Fibroblast of lung (primary cell): ENCODE measurements at regions not wholly inside any gene's neighbourhood (a gene's known extent, or its start where the extent isn't known, plus 50 kb on each side); places are given as distances from the start of the nearest gene placed in this dataset.

Experiments used
- DNase-seq, 2 donors: peaks; one replicate each; pipeline versions ENCODE4 v3.0.0 to v3.0.0-alpha.2; 2010; ENCODE audit warnings: low read depth in 2 of 2
- H2AFZ ChIP-seq: 2 replicates; pipeline ENCODE4 v1.5.1; 2012; ENCODE audit warnings: low read length, control low read depth, inconsistent platforms
- H3K27ac ChIP-seq: 2 replicates; pipeline ENCODE4 v1.5.1; 2011; ENCODE audit warnings: low read length, control low read depth; ENCODE audit not compliant: insufficient read depth
- H3K27me3 ChIP-seq: 2 replicates; pipeline ENCODE4 v1.5.1; 2011; ENCODE audit warnings: mild to moderate bottlenecking, low read length; ENCODE audit not compliant: control insufficient read depth, insufficient read depth
- H3K36me3 ChIP-seq: 2 replicates; pipeline ENCODE4 v1.5.1; 2011; ENCODE audit warnings: low read length; ENCODE audit not compliant: control insufficient read depth, insufficient read depth
- H3K4me1 ChIP-seq: 2 replicates; pipeline ENCODE4 v1.5.1; 2011; ENCODE audit warnings: low read length; ENCODE audit not compliant: control insufficient read depth, insufficient read depth; ENCODE audit errors: extremely low read depth
- H3K4me2 ChIP-seq: 2 replicates; pipeline ENCODE4 v1.5.1; 2011; ENCODE audit warnings: low read length, control low read depth; ENCODE audit not compliant: insufficient read depth; ENCODE audit errors: extremely low read depth
- H3K4me3 ChIP-seq, 4 experiments: fragments of 200-600 bp in 1 of 4; sonication (generic) in 1 of 4; replicated peaks in 1 of 4; 2 replicates each; pipeline ENCODE4 v1.5.1; 2011 to 2016; ENCODE audit warnings: low read length in 4 of 4, low read depth in 3 of 4, mild to moderate bottlenecking in 3 of 4, control low read depth in 2 of 4, inconsistent platforms in 1 of 4, mixed read lengths in 1 of 4; ENCODE audit not compliant: insufficient read depth in 1 of 4; ENCODE audit errors: control extremely low read depth in 1 of 4
- H3K79me2 ChIP-seq: 2 replicates; pipeline ENCODE4 v1.5.1; 2012; ENCODE audit warnings: mild to moderate bottlenecking, low read length, inconsistent platforms; ENCODE audit not compliant: control insufficient read depth, insufficient read depth
- H3K9ac ChIP-seq: 2 replicates; pipeline ENCODE4 v1.5.1; 2011; ENCODE audit warnings: mild to moderate bottlenecking, low read length, control low read depth; ENCODE audit not compliant: insufficient read depth
- H3K9me3 ChIP-seq: 2 replicates; pipeline ENCODE4 v1.5.1; 2012; ENCODE audit warnings: low read depth, low read length; ENCODE audit not compliant: control insufficient read depth, insufficient read depth
- H4K20me1 ChIP-seq: 2 replicates; pipeline ENCODE4 v1.5.1; 2011; ENCODE audit warnings: low read length; ENCODE audit not compliant: control insufficient read depth, insufficient read depth; ENCODE audit errors: extremely low read depth
- EZH2 ChIP-seq: IDR thresholded peaks from 2 replicates; pipeline ENCODE4 v1.5.1; 2012; ENCODE audit warnings: low read length, control low read depth, mild to moderate bottlenecking; ENCODE audit errors: missing control alignments
- TF ChIP-seq, protein P1 (sequence below), 2 donors: IDR thresholded peaks in 1 of 2; conservative IDR thresholded peaks in 1 of 2; 1 replicate in 1 of 2; 2 replicates in 1 of 2; pipeline ENCODE4 v1.5.1; 2011 to 2012; ENCODE audit warnings: low read length in 2 of 2, control low read depth in 1 of 2, inconsistent platforms in 1 of 2, low read depth in 1 of 2, mild to moderate bottlenecking in 1 of 2

GRCh38 chr11:10979529-10979928, 121.7 kb upstream of the ZBED5 start:
- no peak for DNase-seq
- Histone ChIP-seq H3K9ac (no peak overlapping the region), H3K4me3 (no peak overlapping the region), H2AFZ (no peak overlapping the region), H3K36me3 (no peaks in the 10 kb centered on the region), H3K27me3 (no peaks in the 10 kb centered on the region), H3K4me2 (no peak overlapping the region), H3K79me2 (no peaks in the 10 kb centered on the region), H4K20me1 (no peaks in the 10 kb centered on the region), H3K27ac (no peak overlapping the region), H3K9me3 (no peaks in the 10 kb centered on the region), H3K4me1 (no peaks in the 10 kb centered on the region)
- TF ChIP-seq, protein P1, sequence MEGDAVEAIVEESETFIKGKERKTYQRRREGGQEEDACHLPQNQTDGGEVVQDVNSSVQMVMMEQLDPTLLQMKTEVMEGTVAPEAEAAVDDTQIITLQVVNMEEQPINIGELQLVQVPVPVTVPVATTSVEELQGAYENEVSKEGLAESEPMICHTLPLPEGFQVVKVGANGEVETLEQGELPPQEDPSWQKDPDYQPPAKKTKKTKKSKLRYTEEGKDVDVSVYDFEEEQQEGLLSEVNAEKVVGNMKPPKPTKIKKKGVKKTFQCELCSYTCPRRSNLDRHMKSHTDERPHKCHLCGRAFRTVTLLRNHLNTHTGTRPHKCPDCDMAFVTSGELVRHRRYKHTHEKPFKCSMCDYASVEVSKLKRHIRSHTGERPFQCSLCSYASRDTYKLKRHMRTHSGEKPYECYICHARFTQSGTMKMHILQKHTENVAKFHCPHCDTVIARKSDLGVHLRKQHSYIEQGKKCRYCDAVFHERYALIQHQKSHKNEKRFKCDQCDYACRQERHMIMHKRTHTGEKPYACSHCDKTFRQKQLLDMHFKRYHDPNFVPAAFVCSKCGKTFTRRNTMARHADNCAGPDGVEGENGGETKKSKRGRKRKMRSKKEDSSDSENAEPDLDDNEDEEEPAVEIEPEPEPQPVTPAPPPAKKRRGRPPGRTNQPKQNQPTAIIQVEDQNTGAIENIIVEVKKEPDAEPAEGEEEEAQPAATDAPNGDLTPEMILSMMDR (conservative IDR thresholded peaks at IDR 0.05 in 1 of 2, IDR thresholded peaks at IDR 0.05 in 1 of 2; ENCODE audit: low read depth in 1 of 2, low read length in 2 of 2): no peak
- no peak for TF ChIP-seq EZH2

DNA sequence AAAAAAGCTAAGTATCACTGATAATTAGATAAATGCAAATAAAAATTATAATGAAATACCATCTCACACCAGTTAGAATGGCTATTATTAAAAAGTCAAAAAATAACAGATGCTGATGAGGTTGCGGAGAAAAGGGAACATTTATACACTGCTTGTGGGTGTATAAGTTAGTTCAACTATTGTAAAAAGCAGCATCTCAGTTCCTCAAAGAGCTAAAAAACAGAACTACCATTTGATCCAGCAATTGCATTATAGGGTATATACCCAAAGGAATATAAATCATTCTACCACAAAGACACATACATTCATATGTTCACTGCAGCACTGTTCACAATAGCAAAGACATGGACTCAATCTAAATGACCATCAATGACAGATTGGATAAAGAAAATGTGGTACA, 120.3 kb upstream of the ZBED5 start:
- TF ChIP-seq, protein P1 (conservative IDR thresholded peaks at IDR 0.05 in 1 of 2, IDR thresholded peaks at IDR 0.05 in 1 of 2; ENCODE audit: low read depth in 1 of 2, low read length in 2 of 2): no peak
- no peak for TF ChIP-seq EZH2
- H3K79me2 ChIP-seq: no peaks in the 10 kb centered on the region
- peaks cover 4% of the 10 kb centered on the region for H3K27me3 ChIP-seq
- DNase-seq: no peak
- no peaks in the 10 kb centered on the region for H3K9me3 ChIP-seq
- no peak overlapping the region for H3K27ac ChIP-seq
- H3K4me3 ChIP-seq: no peak overlapping the region
- no peaks in the 10 kb centered on the region for H3K36me3 ChIP-seq
- H4K20me1 ChIP-seq: no peaks in the 10 kb centered on the region
- H3K4me1 ChIP-seq: no peaks in the 10 kb centered on the region
- H3K4me2 ChIP-seq: no peak overlapping the region
- no peak overlapping the region for H3K9ac ChIP-seq
- no peak overlapping the region for H2AFZ ChIP-seq

GRCh38 chr11:10975287-10975721, 117.5 kb upstream of the ZBED5 start:
- no peaks in the 10 kb centered on the region for H3K4me1 ChIP-seq
- H3K9me3 ChIP-seq: no peaks in the 10 kb centered on the region
- H3K4me3 ChIP-seq: no peak overlapping the region
- H3K36me3 ChIP-seq: no peaks in the 10 kb centered on the region
- H3K27me3 ChIP-seq: peaks cover 6% of the 10 kb centered on the region
- peak in 1 of 2 donors; percentile 7 for DNase-seq
- no peaks in the 10 kb centered on the region for H4K20me1 ChIP-seq
- no peak overlapping the region for H2AFZ ChIP-seq
- H3K4me2 ChIP-seq: no peak overlapping the region
- TF ChIP-seq EZH2: no peak
- TF ChIP-seq, protein P1 (conservative IDR thresholded peaks at IDR 0.05 in 1 of 2, IDR thresholded peaks at IDR 0.05 in 1 of 2; ENCODE audit: low read depth in 1 of 2, low read length in 2 of 2): no peak
- H3K9ac ChIP-seq: no peak overlapping the region
- no peaks in the 10 kb centered on the region for H3K79me2 ChIP-seq
- H3K27ac ChIP-seq: no peak overlapping the region
